CD14-positive monocyte (primary cell): ENCODE measurements at regions not wholly inside any gene's neighbourhood (a gene's known extent, or its start where the extent isn't known, plus 50 kb on each side); places are given as distances from the start of the nearest gene placed in this dataset.

Experiments used
- DNase-seq, 3 donors: peaks; one replicate each; pipeline ENCODE4 v3.0.0-alpha.2; 2011 to 2022
- H2AFZ ChIP-seq: 2 replicates; pipeline ENCODE4 v1.6.0; 2012; ENCODE audit warnings: mild to moderate bottlenecking, low read depth, low read length, inconsistent platforms; ENCODE audit not compliant: insufficient read depth, poor library complexity, severe bottlenecking
- H3K27ac ChIP-seq, 2 donors: 1 replicate in 1 of 2; 2 replicates in 1 of 2; pipeline ENCODE4 v1.5.1; 2012 to 2013; ENCODE audit warnings: low read length in 2 of 2, control low read depth in 1 of 2, inconsistent platforms in 1 of 2, low read depth in 1 of 2, mild to moderate bottlenecking in 1 of 2
- H3K27me3 ChIP-seq, 2 donors: one replicate each; pipeline versions ENCODE4 v1.6.0 to v1.6.1; 2011 to 2013; ENCODE audit warnings: low read length in 2 of 2; ENCODE audit not compliant: control insufficient read depth in 2 of 2, insufficient read depth in 2 of 2
- H3K36me3 ChIP-seq, 2 donors: replicated peaks in 1 of 2; 1 replicate in 1 of 2; 2 replicates in 1 of 2; pipeline versions ENCODE4 v1.5.1 to v1.6.1; 2012 to 2013; ENCODE audit warnings: low read length in 2 of 2, control low read depth in 1 of 2, inconsistent platforms in 1 of 2, mild to moderate bottlenecking in 1 of 2; ENCODE audit not compliant: insufficient read depth in 2 of 2, control insufficient read depth in 1 of 2
- H3K4me1 ChIP-seq, 2 donors: 1 replicate in 1 of 2; 2 replicates in 1 of 2; pipeline versions ENCODE4 v1.5.1 to v1.6.1; 2012 to 2013; ENCODE audit warnings: low read length in 2 of 2, control low read depth in 1 of 2, inconsistent platforms in 1 of 2, mild to moderate bottlenecking in 1 of 2, moderate library complexity in 1 of 2; ENCODE audit not compliant: insufficient read depth in 2 of 2, control insufficient read depth in 1 of 2
- H3K4me2 ChIP-seq: replicated peaks from 2 replicates; pipeline ENCODE3; 2012; ENCODE audit warnings: low read length, moderate library complexity, mild to moderate bottlenecking; ENCODE audit not compliant: poor library complexity, severe bottlenecking; ENCODE audit errors: extremely low read depth
- H3K4me3 ChIP-seq, 3 experiments: fragments of 200-600 bp in 1 of 3; sonication (generic) in 1 of 3; replicated peaks in 1 of 3; 1 replicate in 2 of 3; 2 replicates in 1 of 3; pipeline ENCODE4 v1.5.1; 2011 to 2013; ENCODE audit warnings: low read length in 3 of 3, mild to moderate bottlenecking in 3 of 3, control low read depth in 2 of 3, low read depth in 2 of 3, inconsistent platforms in 1 of 3, moderate library complexity in 1 of 3
- H3K79me2 ChIP-seq: 2 replicates; pipeline ENCODE4 v1.6.0; 2012; ENCODE audit warnings: mild to moderate bottlenecking, control low read depth, inconsistent platforms, low read length, moderate library complexity; ENCODE audit not compliant: insufficient read depth
- H3K9ac ChIP-seq: 2 replicates; pipeline ENCODE4 v1.6.0; 2017; ENCODE audit warnings: low read length, mild to moderate bottlenecking; ENCODE audit not compliant: insufficient read depth, poor library complexity, severe bottlenecking
- H3K9me3 ChIP-seq, 2 donors: replicated peaks in 1 of 2; 1 replicate in 1 of 2; 2 replicates in 1 of 2; pipeline versions ENCODE4 v1.5.1 to v1.6.1; 2012 to 2013; ENCODE audit warnings: low read length in 2 of 2, control low read depth in 1 of 2; ENCODE audit not compliant: control insufficient read depth in 1 of 2, insufficient read depth in 1 of 2
- H4K20me1 ChIP-seq: 2 replicates; pipeline ENCODE4 v1.6.0; 2012; ENCODE audit warnings: mild to moderate bottlenecking, low read length, control low read depth, moderate library complexity; ENCODE audit not compliant: insufficient read depth
- H3K27ac Mint-ChIP-seq, 7 donors: one replicate each; pipeline ENCODE4 v1.8.0; 2020; ENCODE audit warnings: mild to moderate bottlenecking in 7 of 7, mixed read lengths in 7 of 7, moderate library complexity in 6 of 7, inconsistent platforms in 2 of 7
- H3K27me3 Mint-ChIP-seq, 3 donors: one replicate each; pipeline ENCODE4 v1.8.0; 2021 to 2022; ENCODE audit warnings: low read depth in 3 of 3, mild to moderate bottlenecking in 3 of 3, mixed read lengths in 3 of 3, moderate library complexity in 3 of 3, inconsistent platforms in 1 of 3
- H3K36me3 Mint-ChIP-seq, 2 donors: one replicate each; pipeline ENCODE4 v1.8.0; 2020; ENCODE audit warnings: mixed read lengths in 2 of 2, inconsistent platforms in 1 of 2, mild to moderate bottlenecking in 1 of 2
- H3K4me1 Mint-ChIP-seq: one replicate; pipeline ENCODE4 v1.8.0; 2020; ENCODE audit warnings: mild to moderate bottlenecking, mixed read lengths
- H3K4me3 Mint-ChIP-seq, 2 donors: one replicate each; pipeline ENCODE4 v1.8.0; 2020; ENCODE audit warnings: mild to moderate bottlenecking in 2 of 2, mixed read lengths in 2 of 2, moderate library complexity in 1 of 2
- H3K9me3 Mint-ChIP-seq, 7 donors: one replicate each; pipeline ENCODE4 v1.8.0; 2020 to 2022; ENCODE audit warnings: mixed read lengths in 7 of 7, mild to moderate bottlenecking in 6 of 7, moderate library complexity in 6 of 7, inconsistent platforms in 2 of 7
- WGBS: methylation state at CpG from one replicate; pipeline ENCODE4 v1.1.5; 2013; ENCODE audit warnings: missing lambda C conversion rate; ENCODE audit not compliant: insufficient coverage; 5-methylcytosine and 5-hydroxymethylcytosine counted together
- intact Hi-C, 2 donors: fragments of 100-400 bp; cut with micrococcal nuclease; formaldehyde crosslinking; loops; one replicate each; pipeline versions ENCODE4 v1.15.0 to v1.15.1; 2023
- TF ChIP-seq, protein P1 (sequence below): fragments of 200-600 bp; IDR thresholded peaks from one replicate; pipeline ENCODE4 v1.8.0; 2022; ENCODE audit warnings: antibody characterized with exemption, mild to moderate bottlenecking

DNA sequence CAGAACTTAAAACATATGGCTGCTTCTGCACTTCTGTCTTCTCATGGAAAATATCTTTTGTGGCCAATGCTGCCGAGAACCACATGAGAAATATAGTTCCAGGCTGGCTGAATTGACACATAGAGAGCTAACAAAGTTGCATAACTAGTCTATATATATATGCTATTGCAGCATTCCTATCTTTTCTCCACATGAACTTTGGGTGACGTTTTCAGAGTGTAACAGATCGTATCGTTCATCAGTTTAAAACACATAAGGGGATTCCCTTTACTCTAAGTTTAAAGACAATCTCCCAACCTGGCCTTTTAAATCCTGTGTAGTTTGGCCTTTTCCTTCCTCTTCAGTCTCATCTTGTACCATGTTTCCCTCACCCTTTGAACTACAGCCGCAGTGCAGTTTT lies 394.2 kb upstream of the CBLB start:
- intact Hi-C loops = no loop called here
- H3K27me3 Mint-ChIP-seq = peaks cover 0 to 2% (median 0%) of the 10 kb centered on the region in 3 donors
- Histone ChIP-seq H3K36me3 (no peaks in the 10 kb centered on the region), H3K9ac (no peak overlapping the region), H3K27ac (no peak overlapping the region), H2AFZ (no peak overlapping the region), H3K79me2 (no peaks in the 10 kb centered on the region), H3K4me2 (no peak overlapping the region), H3K27me3 (no peaks in the 10 kb centered on the region), H4K20me1 (no peaks in the 10 kb centered on the region), H3K4me1 (no peaks in the 10 kb centered on the region), H3K9me3 (no peaks in the 10 kb centered on the region), H3K4me3 (no peak overlapping the region)
- H3K9me3 Mint-ChIP-seq = peaks cover 0 to 5% (median 0%) of the 10 kb centered on the region in 7 donors
- H3K36me3 Mint-ChIP-seq = no peaks in the 10 kb centered on the region
- whole genome bisulfite sequencing = 100% methylated on average over 3 of the region's 5 CpGs
- H3K4me1 Mint-ChIP-seq = no peaks in the 10 kb centered on the region
- H3K27ac Mint-ChIP-seq = no peak overlapping the region
- DNase-seq = no peak
- no peak overlapping the region for H3K4me3 Mint-ChIP-seq
- TF ChIP-seq, protein P1, sequence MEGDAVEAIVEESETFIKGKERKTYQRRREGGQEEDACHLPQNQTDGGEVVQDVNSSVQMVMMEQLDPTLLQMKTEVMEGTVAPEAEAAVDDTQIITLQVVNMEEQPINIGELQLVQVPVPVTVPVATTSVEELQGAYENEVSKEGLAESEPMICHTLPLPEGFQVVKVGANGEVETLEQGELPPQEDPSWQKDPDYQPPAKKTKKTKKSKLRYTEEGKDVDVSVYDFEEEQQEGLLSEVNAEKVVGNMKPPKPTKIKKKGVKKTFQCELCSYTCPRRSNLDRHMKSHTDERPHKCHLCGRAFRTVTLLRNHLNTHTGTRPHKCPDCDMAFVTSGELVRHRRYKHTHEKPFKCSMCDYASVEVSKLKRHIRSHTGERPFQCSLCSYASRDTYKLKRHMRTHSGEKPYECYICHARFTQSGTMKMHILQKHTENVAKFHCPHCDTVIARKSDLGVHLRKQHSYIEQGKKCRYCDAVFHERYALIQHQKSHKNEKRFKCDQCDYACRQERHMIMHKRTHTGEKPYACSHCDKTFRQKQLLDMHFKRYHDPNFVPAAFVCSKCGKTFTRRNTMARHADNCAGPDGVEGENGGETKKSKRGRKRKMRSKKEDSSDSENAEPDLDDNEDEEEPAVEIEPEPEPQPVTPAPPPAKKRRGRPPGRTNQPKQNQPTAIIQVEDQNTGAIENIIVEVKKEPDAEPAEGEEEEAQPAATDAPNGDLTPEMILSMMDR = no peak

DNA sequence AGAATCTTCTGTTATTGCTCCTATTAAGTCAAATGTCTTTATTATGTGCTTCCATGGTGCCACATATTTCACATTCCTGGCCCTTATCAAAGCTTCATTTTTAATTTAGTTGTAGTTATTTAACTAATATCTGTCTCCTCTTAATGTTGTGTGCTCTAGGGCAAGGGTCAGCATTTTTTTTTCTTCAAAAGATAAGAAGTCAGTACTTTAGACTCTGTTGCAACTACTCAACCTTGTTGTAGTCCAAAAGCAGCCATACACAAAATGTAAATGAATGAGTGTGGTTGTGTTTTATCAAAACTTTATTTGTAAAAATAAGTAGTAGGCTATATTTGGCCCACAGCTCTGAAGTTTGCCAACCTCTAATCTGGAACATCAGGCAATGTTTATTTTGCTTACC lies 394.7 kb upstream of the CBLB start:
- no peak for DNase-seq
- Histone ChIP-seq H3K27ac (no peak overlapping the region), H3K4me3 (no peak overlapping the region), H4K20me1 (no peaks in the 10 kb centered on the region), H3K36me3 (no peaks in the 10 kb centered on the region), H3K9ac (no peak overlapping the region), H3K4me2 (no peak overlapping the region), H3K9me3 (no peaks in the 10 kb centered on the region), H3K4me1 (no peaks in the 10 kb centered on the region), H3K27me3 (no peaks in the 10 kb centered on the region), H2AFZ (no peak overlapping the region), H3K79me2 (no peaks in the 10 kb centered on the region)
- intact Hi-C loops = no loop called here
- Mint-ChIP-seq H3K27ac (no peak overlapping the region), H3K36me3 (no peaks in the 10 kb centered on the region), H3K4me1 (no peaks in the 10 kb centered on the region), H3K9me3 (peaks cover 0 to 5% (median 0%) of the 10 kb centered on the region in 7 donors), H3K4me3 (no peak overlapping the region), H3K27me3 (peaks cover 0 to 2% (median 0%) of the 10 kb centered on the region in 3 donors)
- TF ChIP-seq, protein P1 = no peak
